CD4-positive, alpha-beta T cell (primary cell): ENCODE measurements at regions not wholly inside any gene's neighbourhood (a gene's known extent, or its start where the extent isn't known, plus 50 kb on each side); places are given as distances from the start of the nearest gene placed in this dataset.

Experiments
- ATAC-seq: fragments of 200-7000 bp; cut with Tn5 transposase; one replicate; pipeline ENCODE4 v1.10.0; 2022; ENCODE audit warnings: mild to moderate bottlenecking; ENCODE audit not compliant: poor library complexity
- CTCF ChIA-PET: fragments of 350-600 bp; sonication (Branson Sonifier 250); formaldehyde crosslinking; loops from one replicate; lab custom pipeline; 2021; ENCODE audit warnings: antibody characterized with exemption, inconsistent platforms; lab: Charles Lee
- POLR2A ChIA-PET: fragments of 350-600 bp; sonication (Branson Sonifier 250); formaldehyde crosslinking; loops from one replicate; lab custom pipeline; 2021; ENCODE audit warnings: antibody characterized with exemption, inconsistent platforms; lab: Charles Lee
- DNase-seq, 14 experiments: peaks; one replicate each; pipeline ENCODE4 v3.0.0-alpha.2; 2013 to 2020; ENCODE audit warnings: mixed read lengths in 2 of 14
- H3K27ac ChIP-seq, 2 donors: one replicate each; pipeline versions ENCODE4 v1.5.1 to v1.7.0; 2013; ENCODE audit warnings: low read length in 2 of 2, low read depth in 1 of 2, mild to moderate bottlenecking in 1 of 2
- H3K27me3 ChIP-seq, 2 experiments: 1 replicate in 1 of 2; 2 replicates in 1 of 2; pipeline versions ENCODE4 v1.6.1 to v1.7.0; 2013; ENCODE audit warnings: low read length in 2 of 2, control low read depth in 1 of 2, mild to moderate bottlenecking in 1 of 2, moderate library complexity in 1 of 2; ENCODE audit not compliant: insufficient read depth in 2 of 2, control insufficient read depth in 1 of 2
- H3K36me3 ChIP-seq: one replicate; pipeline ENCODE4 v1.6.1; 2013; ENCODE audit warnings: low read length, control low read depth; ENCODE audit not compliant: insufficient read depth
- H3K4me1 ChIP-seq: one replicate; pipeline ENCODE4 v1.6.1; 2013; ENCODE audit warnings: low read length, control low read depth; ENCODE audit not compliant: insufficient read depth
- H3K4me3 ChIP-seq: one replicate; pipeline ENCODE4 v1.5.1; 2013; ENCODE audit warnings: mild to moderate bottlenecking, low read length, moderate library complexity
- H3K9me3 ChIP-seq, 2 experiments: 1 replicate in 1 of 2; 2 replicates in 1 of 2; pipeline versions ENCODE4 v1.6.1 to v1.7.0; 2013; ENCODE audit warnings: low read length in 2 of 2, mild to moderate bottlenecking in 2 of 2, control low read depth in 1 of 2, moderate library complexity in 1 of 2; ENCODE audit not compliant: control insufficient read depth in 1 of 2, insufficient read depth in 1 of 2
- H3K27ac Mint-ChIP-seq: one replicate; pipeline ENCODE4 v1.8.0; 2020; ENCODE audit warnings: mixed read lengths
- H3K27me3 Mint-ChIP-seq: one replicate; pipeline ENCODE4 v1.8.0; 2021; ENCODE audit warnings: mixed read lengths
- H3K36me3 Mint-ChIP-seq: one replicate; pipeline ENCODE4 v1.8.0; 2021; ENCODE audit warnings: low read depth, mixed read lengths
- H3K4me1 Mint-ChIP-seq: one replicate; pipeline ENCODE4 v1.8.0; 2021; ENCODE audit warnings: low read depth, mixed read lengths
- H3K4me3 Mint-ChIP-seq: one replicate; pipeline ENCODE4 v1.8.0; 2020; ENCODE audit warnings: mild to moderate bottlenecking, mixed read lengths
- H3K9me3 Mint-ChIP-seq: one replicate; pipeline ENCODE4 v1.8.0; 2020; ENCODE audit warnings: mixed read lengths
- CTCF ChIP-seq: fragments of 200-600 bp; IDR thresholded peaks from one replicate; pipeline ENCODE4 v1.8.0; 2022; ENCODE audit warnings: antibody characterized with exemption, mild to moderate bottlenecking
- intact Hi-C, 2 experiments: fragments of 100-400 bp; cut with DNase I in 1 of 2; cut with micrococcal nuclease in 1 of 2; formaldehyde crosslinking; loops; one replicate each; pipeline versions ENCODE4 v1.15.1 to v1.9.0; 2023 to 2025; cut with DNase I, micrococcal nuclease

GRCh38 chr2:154599189-154599588, 99.3 kb upstream of the KCNJ3 start:
- no peak overlapping the region for H3K27ac Mint-ChIP-seq
- no peak overlapping the region for H3K27ac ChIP-seq
- no peaks in the 10 kb centered on the region for H3K27me3 Mint-ChIP-seq
- H3K9me3 Mint-ChIP-seq: no peaks in the 10 kb centered on the region
- no peaks in the 10 kb centered on the region for H3K9me3 ChIP-seq
- no peaks in the 10 kb centered on the region for H3K36me3 ChIP-seq
- DNase-seq (no peak), ATAC-seq (no peak)
- POLR2A ChIA-PET: interaction anchor here (0.6 kb wide), 1 partner anchor 10 kb away, joined by 3 read pairs; no protein-coding TSS in a partner anchor
- no peaks in the 10 kb centered on the region for H3K4me1 ChIP-seq
- H3K4me3 Mint-ChIP-seq: no peak overlapping the region
- H3K4me1 Mint-ChIP-seq: no peaks in the 10 kb centered on the region
- H3K4me3 ChIP-seq: no peak overlapping the region
- no peaks in the 10 kb centered on the region for H3K36me3 Mint-ChIP-seq
- CTCF ChIA-PET: interaction anchor here (1.2 kb wide), 1 partner anchor 9 kb away, joined by 4 read pairs; no protein-coding TSS in a partner anchor
- no peak for TF ChIP-seq CTCF
- intact Hi-C loops: no loop called here
- H3K27me3 ChIP-seq: no peaks in the 10 kb centered on the region

- DNase-seq (no peak), ATAC-seq (no peak)
- Histone ChIP-seq H3K27ac (no peak overlapping the region), H3K4me1 (no peaks in the 10 kb centered on the region), H3K9me3 (no peaks in the 10 kb centered on the region), H3K27me3 (no peaks in the 10 kb centered on the region), H3K4me3 (no peak overlapping the region), H3K36me3 (no peaks in the 10 kb centered on the region)
- no peaks in the 10 kb centered on the region for H3K9me3 Mint-ChIP-seq
- CTCF ChIA-PET: no interaction called here
- no peak for TF ChIP-seq CTCF
- H3K27ac Mint-ChIP-seq: no peak overlapping the region
- intact Hi-C loops: no loop called here
- H3K4me3 Mint-ChIP-seq: no peak overlapping the region
- H3K36me3 Mint-ChIP-seq: no peaks in the 10 kb centered on the region
- POLR2A ChIA-PET: no interaction called here
- no peaks in the 10 kb centered on the region for H3K4me1 Mint-ChIP-seq
- H3K27me3 Mint-ChIP-seq: no peaks in the 10 kb centered on the region
Observed at GRCh38 chr2:154600927-154601494, 97.5 kb upstream of the KCNJ3 start.

DNA sequence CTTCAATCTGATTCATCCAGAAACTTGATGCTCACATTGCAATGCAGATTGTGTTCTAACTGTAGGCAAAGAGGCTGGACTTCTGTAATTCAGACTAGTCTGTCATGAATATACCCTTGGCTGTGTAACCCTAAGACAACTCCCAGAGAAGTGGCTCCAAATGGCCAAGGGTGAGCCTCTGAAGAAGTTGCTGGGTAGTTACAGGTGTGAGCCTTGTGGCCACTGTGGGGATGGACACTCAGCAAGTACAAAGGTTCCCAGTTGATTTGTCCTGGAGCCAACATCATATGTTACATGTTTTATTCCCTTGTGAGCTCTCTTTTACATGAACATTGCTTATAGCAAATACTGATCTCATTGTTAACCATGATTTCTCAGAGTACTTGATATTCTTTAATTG, 94.8 kb upstream of the KCNJ3 start:
- TF ChIP-seq CTCF: no peak
- no peaks in the 10 kb centered on the region for H3K9me3 Mint-ChIP-seq
- intact Hi-C loops: no loop called here

More for the DNA sequence above, 94.8 kb upstream of the KCNJ3 start:
- no peak overlapping the region for H3K27ac ChIP-seq
- POLR2A ChIA-PET: no interaction called here
- no peak overlapping the region for H3K27ac Mint-ChIP-seq
- H3K9me3 ChIP-seq: no peaks in the 10 kb centered on the region
- CTCF ChIA-PET: no interaction called here
- ATAC-seq (no peak), DNase-seq (no peak)
- no peaks in the 10 kb centered on the region for H3K4me1 Mint-ChIP-seq
- no peaks in the 10 kb centered on the region for H3K36me3 ChIP-seq
- no peaks in the 10 kb centered on the region for H3K27me3 ChIP-seq
- no peaks in the 10 kb centered on the region for H3K4me1 ChIP-seq
- H3K27me3 Mint-ChIP-seq: no peaks in the 10 kb centered on the region
- H3K4me3 ChIP-seq: no peak overlapping the region
- H3K4me3 Mint-ChIP-seq: no peak overlapping the region
- no peaks in the 10 kb centered on the region for H3K36me3 Mint-ChIP-seq
